Loucy (cell line): ENCODE measurements at regions not wholly inside any gene's neighbourhood (a gene's known extent, or its start where the extent isn't known, plus 50 kb on each side); places are given as distances from the start of the nearest gene placed in this dataset.

Source experiments
- H2AFZ ChIP-seq: fragments of 200-600 bp; sonication (generic); 2 replicates; pipeline ENCODE4 v1.6.0; 2016; ENCODE audit warnings: antibody characterized with exemption, mild to moderate bottlenecking, low read length, moderate library complexity
- H3F3A ChIP-seq: fragments of 200-600 bp; 2 replicates; pipeline ENCODE4 v1.6.0; 2016; ENCODE audit warnings: antibody characterized with exemption, low read depth, mild to moderate bottlenecking
- H3K27me3 ChIP-seq: fragments of 200-600 bp; sonication (generic); 2 replicates; pipeline ENCODE4 v1.6.1; 2014; ENCODE audit warnings: low read length, mild to moderate bottlenecking; ENCODE audit not compliant: insufficient read depth, poor library complexity, severe bottlenecking
- H3K36me3 ChIP-seq: fragments of 200-600 bp; sonication (generic); 2 replicates; pipeline ENCODE4 v1.6.1; 2016; ENCODE audit warnings: low read length; ENCODE audit not compliant: insufficient read depth
- H3K4me1 ChIP-seq: fragments of 200-600 bp; sonication (generic); 2 replicates; pipeline ENCODE4 v1.5.1; 2014; ENCODE audit warnings: low read length, mild to moderate bottlenecking; ENCODE audit not compliant: insufficient read depth, poor library complexity, severe bottlenecking
- H3K4me2 ChIP-seq: fragments of 200-600 bp; sonication (generic); 2 replicates; pipeline ENCODE4 v1.6.0; 2014; ENCODE audit warnings: antibody characterized with exemption, low read length, low read depth, mild to moderate bottlenecking; ENCODE audit not compliant: poor library complexity, severe bottlenecking
- H3K4me3 ChIP-seq: fragments of 200-600 bp; sonication (generic); 2 replicates; pipeline ENCODE4 v1.5.1; 2014; ENCODE audit warnings: low read length, mild to moderate bottlenecking, mixed read lengths; ENCODE audit not compliant: poor library complexity, severe bottlenecking
- H3K79me2 ChIP-seq: fragments of 200-600 bp; sonication (generic); 2 replicates; pipeline ENCODE4 v1.6.1; 2014; ENCODE audit warnings: low read length; ENCODE audit not compliant: insufficient read depth
- H3K9ac ChIP-seq: fragments of 200-600 bp; sonication (generic); 2 replicates; pipeline ENCODE4 v1.6.0; 2014; ENCODE audit warnings: mild to moderate bottlenecking, low read depth, low read length, moderate library complexity; ENCODE audit not compliant: poor library complexity, severe bottlenecking
- H3K9me2 ChIP-seq: fragments of 200-600 bp; sonication (generic); replicated peaks from 2 replicates; pipeline ENCODE4 v1.6.1; 2016; ENCODE audit warnings: low read depth, low read length, mixed read lengths
- H3K9me3 ChIP-seq: fragments of 200-600 bp; sonication (generic); 2 replicates; pipeline ENCODE4 v1.6.1; 2014; ENCODE audit warnings: mild to moderate bottlenecking, antibody characterized with exemption, low read length, low read depth; ENCODE audit not compliant: insufficient read depth
- H4K20me1 ChIP-seq: fragments of 200-600 bp; sonication (generic); 2 replicates; pipeline ENCODE4 v1.6.0; 2014; ENCODE audit warnings: antibody characterized with exemption, low read length, mild to moderate bottlenecking; ENCODE audit not compliant: insufficient read depth, poor library complexity, severe bottlenecking
- EZH2phosphoT487 ChIP-seq: fragments of 200-600 bp; IDR thresholded peaks from 2 replicates; pipeline ENCODE4 v1.6.1; 2018; ENCODE audit warnings: antibody characterized with exemption, mild to moderate bottlenecking, moderate library complexity, borderline replicate concordance
- TF ChIP-seq, protein P1 (sequence below): fragments of 200-600 bp; sonication (generic); conservative IDR thresholded peaks from 2 replicates; pipeline ENCODE4 v1.5.1; 2014; ENCODE audit warnings: mild to moderate bottlenecking, antibody characterized with exemption, low read length

DNA sequence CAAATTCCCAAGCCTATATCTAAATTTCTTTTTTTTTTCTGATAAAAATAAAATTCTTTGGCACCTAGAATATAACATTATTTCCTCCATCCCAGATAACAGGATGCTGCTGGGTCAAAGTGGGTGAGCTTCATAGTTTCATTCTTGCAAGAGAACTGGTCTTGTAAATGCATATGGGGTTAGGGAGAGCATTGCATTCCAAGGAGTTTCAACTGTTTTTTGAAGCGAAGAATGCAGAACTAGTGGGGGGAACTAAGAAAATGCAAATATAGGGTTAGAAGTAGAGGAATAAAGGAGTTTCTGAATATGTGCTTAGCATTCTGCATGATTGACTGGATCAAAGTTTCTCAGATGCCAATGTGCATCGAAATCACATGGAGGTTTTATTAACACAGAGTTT is 347.2 kb upstream of the XYLT1 start:
- no peaks in the 10 kb centered on the region for H3K4me1 ChIP-seq
- no peaks in the 10 kb centered on the region for H4K20me1 ChIP-seq
- H3K79me2 ChIP-seq, result no peaks in the 10 kb centered on the region
- H3K9me2 ChIP-seq, result no peaks in the 10 kb centered on the region
- H3K4me3 ChIP-seq, result no peak overlapping the region
- no peak overlapping the region for H3K4me2 ChIP-seq
- no peak overlapping the region for H2AFZ ChIP-seq
- TF ChIP-seq, protein P1, sequence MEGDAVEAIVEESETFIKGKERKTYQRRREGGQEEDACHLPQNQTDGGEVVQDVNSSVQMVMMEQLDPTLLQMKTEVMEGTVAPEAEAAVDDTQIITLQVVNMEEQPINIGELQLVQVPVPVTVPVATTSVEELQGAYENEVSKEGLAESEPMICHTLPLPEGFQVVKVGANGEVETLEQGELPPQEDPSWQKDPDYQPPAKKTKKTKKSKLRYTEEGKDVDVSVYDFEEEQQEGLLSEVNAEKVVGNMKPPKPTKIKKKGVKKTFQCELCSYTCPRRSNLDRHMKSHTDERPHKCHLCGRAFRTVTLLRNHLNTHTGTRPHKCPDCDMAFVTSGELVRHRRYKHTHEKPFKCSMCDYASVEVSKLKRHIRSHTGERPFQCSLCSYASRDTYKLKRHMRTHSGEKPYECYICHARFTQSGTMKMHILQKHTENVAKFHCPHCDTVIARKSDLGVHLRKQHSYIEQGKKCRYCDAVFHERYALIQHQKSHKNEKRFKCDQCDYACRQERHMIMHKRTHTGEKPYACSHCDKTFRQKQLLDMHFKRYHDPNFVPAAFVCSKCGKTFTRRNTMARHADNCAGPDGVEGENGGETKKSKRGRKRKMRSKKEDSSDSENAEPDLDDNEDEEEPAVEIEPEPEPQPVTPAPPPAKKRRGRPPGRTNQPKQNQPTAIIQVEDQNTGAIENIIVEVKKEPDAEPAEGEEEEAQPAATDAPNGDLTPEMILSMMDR, result no peak
- TF ChIP-seq EZH2phosphoT487, result no peak
- no peaks in the 10 kb centered on the region for H3K27me3 ChIP-seq
- no peak overlapping the region for H3K9ac ChIP-seq
- no peaks in the 10 kb centered on the region for H3K36me3 ChIP-seq
- H3K9me3 ChIP-seq, result peaks cover 19% of the 10 kb centered on the region; the same call in 1 of the 2 replicates
- no peaks in the 10 kb centered on the region for H3F3A ChIP-seq

DNA sequence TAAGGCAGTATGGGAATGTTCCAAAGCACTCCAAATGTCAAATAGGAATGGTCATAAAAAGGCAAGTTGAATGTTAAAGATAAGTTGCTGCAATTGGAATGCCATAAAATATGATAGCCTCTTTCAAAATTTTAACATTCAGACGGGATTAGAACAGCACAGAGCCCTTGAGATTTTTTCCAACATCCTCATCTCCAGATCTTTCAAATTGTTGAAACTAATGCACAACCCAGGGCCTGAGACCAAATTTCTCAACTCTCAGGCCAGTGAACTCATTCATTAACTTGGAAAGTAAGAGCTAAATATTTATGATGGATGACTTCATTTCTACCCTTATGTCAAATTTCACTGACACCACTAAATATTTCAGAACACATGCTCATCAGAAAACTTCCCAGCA is 346.5 kb upstream of the XYLT1 start:
- Histone ChIP-seq H3F3A (no peaks in the 10 kb centered on the region), H3K4me2 (no peak overlapping the region)

DNA sequence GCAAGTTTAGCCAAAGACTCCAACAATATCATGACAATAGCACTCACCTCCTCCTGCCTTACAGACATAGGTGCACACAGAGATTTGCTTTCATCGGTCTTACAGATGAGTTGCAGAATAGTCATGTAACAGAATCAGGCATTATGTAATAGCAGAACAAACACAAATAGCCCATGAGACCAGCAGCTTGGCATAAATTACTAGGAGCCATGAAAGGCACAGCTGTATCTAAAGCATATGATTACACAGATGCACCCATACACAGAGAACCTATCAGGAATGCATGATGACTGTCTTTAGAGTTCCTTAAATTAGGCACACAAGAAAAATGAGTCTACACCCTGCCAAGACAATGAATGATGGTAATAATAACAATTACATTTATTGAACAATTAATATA is 342.0 kb upstream of the XYLT1 start:
- no peak overlapping the region for H3K4me3 ChIP-seq
- H2AFZ ChIP-seq, result no peak overlapping the region
- no peaks in the 10 kb centered on the region for H3K36me3 ChIP-seq
- no peaks in the 10 kb centered on the region for H3K9me2 ChIP-seq
- H3K9me3 ChIP-seq, result peaks cover 16% of the 10 kb centered on the region; the same call in 1 of the 2 replicates
- H3K4me1 ChIP-seq, result no peaks in the 10 kb centered on the region
- no peaks in the 10 kb centered on the region for H3K79me2 ChIP-seq
- no peak overlapping the region for H3K9ac ChIP-seq
- no peaks in the 10 kb centered on the region for H3F3A ChIP-seq
- no peaks in the 10 kb centered on the region for H4K20me1 ChIP-seq
- no peaks in the 10 kb centered on the region for H3K27me3 ChIP-seq
- TF ChIP-seq, protein P1, result no peak
- no peak for TF ChIP-seq EZH2phosphoT487
- no peak overlapping the region for H3K4me2 ChIP-seq

More for the DNA sequence above, 346.5 kb upstream of the XYLT1 start:
- no peaks in the 10 kb centered on the region for H3K36me3 ChIP-seq
- H3K9me2 ChIP-seq, result no peaks in the 10 kb centered on the region
- H4K20me1 ChIP-seq, result no peaks in the 10 kb centered on the region
- no peak overlapping the region for H3K9ac ChIP-seq
- TF ChIP-seq, protein P1, result no peak
- TF ChIP-seq EZH2phosphoT487, result no peak
- peaks cover 19% of the 10 kb centered on the region; the same call in 1 of the 2 replicates for H3K9me3 ChIP-seq
- no peaks in the 10 kb centered on the region for H3K27me3 ChIP-seq
- no peaks in the 10 kb centered on the region for H3K4me1 ChIP-seq
- no peaks in the 10 kb centered on the region for H3K79me2 ChIP-seq
- no peak overlapping the region for H2AFZ ChIP-seq
- H3K4me3 ChIP-seq, result no peak overlapping the region
